Karpas-422 (cell line): ENCODE measurements at regions not wholly inside any gene's neighbourhood (a gene's known extent, or its start where the extent isn't known, plus 50 kb on each side); places are given as distances from the start of the nearest gene placed in this dataset.

Experiments used
- DNase-seq: peaks from one replicate; pipeline ENCODE4 v3.0.0-alpha.2; 2015
- H2AFZ ChIP-seq: fragments of 200-600 bp; sonication (generic); 2 replicates; pipeline ENCODE4 v1.6.1; 2014; ENCODE audit warnings: antibody characterized with exemption, low read length, mixed read lengths
- H3K27ac ChIP-seq: fragments of 200-600 bp; sonication (generic); 2 replicates; pipeline ENCODE4 v1.5.1; 2014; ENCODE audit warnings: mild to moderate bottlenecking, low read length, moderate library complexity
- H3K27me3 ChIP-seq: fragments of 200-600 bp; sonication (generic); 2 replicates; pipeline ENCODE4 v1.6.1; 2014; ENCODE audit warnings: low read length, mixed read lengths
- H3K36me3 ChIP-seq: fragments of 200-600 bp; sonication (generic); 2 replicates; pipeline ENCODE4 v1.6.1; 2014; ENCODE audit warnings: low read length, mixed read lengths; ENCODE audit not compliant: insufficient read depth
- H3K4me1 ChIP-seq: fragments of 200-600 bp; sonication (generic); 2 replicates; pipeline ENCODE4 v1.6.1; 2014; ENCODE audit warnings: mild to moderate bottlenecking, low read length, mixed read lengths
- H3K4me2 ChIP-seq: fragments of 200-600 bp; sonication (generic); 2 replicates; pipeline ENCODE4 v1.6.1; 2014; ENCODE audit warnings: low read length, low read depth, mild to moderate bottlenecking; ENCODE audit not compliant: poor library complexity, severe bottlenecking
- H3K4me3 ChIP-seq: fragments of 200-600 bp; sonication (generic); 2 replicates; pipeline ENCODE4 v1.5.1; 2014; ENCODE audit warnings: mild to moderate bottlenecking, antibody characterized with exemption, low read length, mixed read lengths
- H3K79me2 ChIP-seq: fragments of 200-600 bp; sonication (generic); 2 replicates; pipeline ENCODE4 v1.6.1; 2014; ENCODE audit warnings: mild to moderate bottlenecking, low read length, mixed read lengths
- H3K9ac ChIP-seq: fragments of 200-600 bp; sonication (generic); 2 replicates; pipeline ENCODE4 v1.6.0; 2014; ENCODE audit warnings: low read length
- H3K9me2 ChIP-seq: fragments of 200-600 bp; sonication (generic), shearing (Covaris generic); replicated peaks from 2 replicates; pipeline ENCODE4 v1.6.0; 2014; ENCODE audit warnings: mild to moderate bottlenecking, low read length, moderate library complexity; ENCODE audit not compliant: insufficient read depth
- H3K9me3 ChIP-seq: fragments of 300-700, 200-600 bp; sonication (generic); 2 replicates; pipeline ENCODE4 v1.6.1; 2014; ENCODE audit warnings: low read length, mixed read lengths
- H4K20me1 ChIP-seq: fragments of 200-600 bp; sonication (generic); 2 replicates; pipeline ENCODE4 v1.6.1; 2014; ENCODE audit warnings: mild to moderate bottlenecking, antibody characterized with exemption, low read length, low read depth; ENCODE audit not compliant: insufficient read depth

- H3K9me3 ChIP-seq, result peaks cover 5% of the 10 kb centered on the region
- H3K4me1 ChIP-seq, result no peaks in the 10 kb centered on the region
- H3K36me3 ChIP-seq, result no peaks in the 10 kb centered on the region
- DNase-seq, result no peak
- no peak overlapping the region for H2AFZ ChIP-seq
- no peaks in the 10 kb centered on the region for H3K9me2 ChIP-seq
- H3K4me2 ChIP-seq, result no peak overlapping the region
- no peaks in the 10 kb centered on the region for H4K20me1 ChIP-seq
- H3K27me3 ChIP-seq, result no peaks in the 10 kb centered on the region
- H3K9ac ChIP-seq, result no peak overlapping the region
- no peaks in the 10 kb centered on the region for H3K79me2 ChIP-seq
- no peak overlapping the region for H3K27ac ChIP-seq
- no peak overlapping the region for H3K4me3 ChIP-seq
These were observed 169.7 kb downstream of the RAP2B start for GRCh38 chr3:153331676-153332075.

- Histone ChIP-seq H3K27ac (no peak overlapping the region), H2AFZ (no peak overlapping the region), H3K9me3 (peaks cover 7% of the 10 kb centered on the region), H3K9me2 (no peaks in the 10 kb centered on the region), H4K20me1 (no peaks in the 10 kb centered on the region), H3K36me3 (no peaks in the 10 kb centered on the region), H3K4me1 (no peaks in the 10 kb centered on the region), H3K79me2 (no peaks in the 10 kb centered on the region), H3K4me3 (no peak overlapping the region), H3K4me2 (no peak overlapping the region), H3K9ac (no peak overlapping the region), H3K27me3 (no peaks in the 10 kb centered on the region)
- no peak for DNase-seq
These were observed 172.5 kb downstream of the RAP2B start for GRCh38 chr3:153334558-153334957.

- Histone ChIP-seq H3K36me3 (no peaks in the 10 kb centered on the region), H3K27ac (no peak overlapping the region), H3K4me3 (no peak overlapping the region), H2AFZ (no peak overlapping the region), H3K9me2 (no peaks in the 10 kb centered on the region), H3K79me2 (no peaks in the 10 kb centered on the region), H3K4me1 (no peaks in the 10 kb centered on the region), H4K20me1 (no peaks in the 10 kb centered on the region), H3K9ac (no peak overlapping the region), H3K27me3 (no peaks in the 10 kb centered on the region), H3K4me2 (no peak overlapping the region), H3K9me3 (peaks cover 15% of the 10 kb centered on the region)
- DNase-seq, result no peak
These were observed 175.3 kb downstream of the RAP2B start for GRCh38 chr3:153337369-153337768.

GRCh38 chr3:153338487-153338886 is 176.5 kb downstream of the RAP2B start:
- no peak overlapping the region for H2AFZ ChIP-seq
- H3K4me1 ChIP-seq, result no peaks in the 10 kb centered on the region
- no peaks in the 10 kb centered on the region for H3K79me2 ChIP-seq
- no peaks in the 10 kb centered on the region for H4K20me1 ChIP-seq
- H3K4me3 ChIP-seq, result no peak overlapping the region
- no peak overlapping the region for H3K9ac ChIP-seq
- H3K27me3 ChIP-seq, result no peaks in the 10 kb centered on the region
- H3K9me3 ChIP-seq, result peaks cover 17% of the 10 kb centered on the region
- no peaks in the 10 kb centered on the region for H3K9me2 ChIP-seq
- no peaks in the 10 kb centered on the region for H3K36me3 ChIP-seq
- DNase-seq, result no peak
- no peak overlapping the region for H3K4me2 ChIP-seq
- H3K27ac ChIP-seq, result no peak overlapping the region

GRCh38 chr3:153339065-153339464 is 177.0 kb downstream of the RAP2B start:
- no peak overlapping the region for H3K4me2 ChIP-seq
- H3K4me3 ChIP-seq, result no peak overlapping the region
- H3K4me1 ChIP-seq, result no peaks in the 10 kb centered on the region
- no peaks in the 10 kb centered on the region for H3K36me3 ChIP-seq
- H2AFZ ChIP-seq, result no peak overlapping the region
- no peaks in the 10 kb centered on the region for H4K20me1 ChIP-seq
- no peak overlapping the region for H3K27ac ChIP-seq
- H3K9me3 ChIP-seq, result peaks cover 17% of the 10 kb centered on the region
- DNase-seq, result no peak
- H3K79me2 ChIP-seq, result no peaks in the 10 kb centered on the region
- no peak overlapping the region for H3K9ac ChIP-seq
- no peaks in the 10 kb centered on the region for H3K27me3 ChIP-seq
- H3K9me2 ChIP-seq, result no peaks in the 10 kb centered on the region

- no peaks in the 10 kb centered on the region for H3K79me2 ChIP-seq
- no peak overlapping the region for H2AFZ ChIP-seq
- H3K27ac ChIP-seq, result no peak overlapping the region
- H3K4me3 ChIP-seq, result no peak overlapping the region
- H3K36me3 ChIP-seq, result no peaks in the 10 kb centered on the region
- no peak overlapping the region for H3K4me2 ChIP-seq
- H3K4me1 ChIP-seq, result no peaks in the 10 kb centered on the region
- no peaks in the 10 kb centered on the region for H3K27me3 ChIP-seq
- no peak for DNase-seq
- H3K9ac ChIP-seq, result no peak overlapping the region
- peaks cover 14% of the 10 kb centered on the region; the same call in 1 of the 2 replicates for H3K9me3 ChIP-seq
- H3K9me2 ChIP-seq, result no peaks in the 10 kb centered on the region
- H4K20me1 ChIP-seq, result no peaks in the 10 kb centered on the region
These were observed 182.2 kb downstream of the RAP2B start for GRCh38 chr3:153343988-153344782.

GRCh38 chr3:153348457-153349107 is 186.6 kb downstream of the RAP2B start:
- Histone ChIP-seq H2AFZ (no peak overlapping the region), H3K36me3 (no peaks in the 10 kb centered on the region), H3K4me2 (no peak overlapping the region)

GRCh38 chr3:153349108-153349499 is 187.1 kb downstream of the RAP2B start:
- H3K27me3 ChIP-seq, result no peaks in the 10 kb centered on the region
- H3K79me2 ChIP-seq, result no peaks in the 10 kb centered on the region

More at GRCh38 chr3:153348457-153349107, 186.6 kb downstream of the RAP2B start:
- H3K9ac ChIP-seq, result no peak overlapping the region
- no peak overlapping the region for H3K4me3 ChIP-seq
- DNase-seq, result no peak
- no peaks in the 10 kb centered on the region for H3K27me3 ChIP-seq
- H3K4me1 ChIP-seq, result no peaks in the 10 kb centered on the region
- no peaks in the 10 kb centered on the region for H3K9me2 ChIP-seq
- H3K9me3 ChIP-seq, result peaks cover 5% of the 10 kb centered on the region; the same call in 1 of the 2 replicates
- H4K20me1 ChIP-seq, result no peaks in the 10 kb centered on the region
- no peaks in the 10 kb centered on the region for H3K79me2 ChIP-seq
- H3K27ac ChIP-seq, result no peak overlapping the region

More at GRCh38 chr3:153349108-153349499, 187.1 kb downstream of the RAP2B start:
- Histone ChIP-seq H3K9me2 (no peaks in the 10 kb centered on the region), H3K36me3 (no peaks in the 10 kb centered on the region), H3K9ac (no peak overlapping the region), H2AFZ (no peak overlapping the region), H3K27ac (no peak overlapping the region), H3K4me2 (no peak overlapping the region), H3K4me3 (no peak overlapping the region), H3K9me3 (peaks cover 5% of the 10 kb centered on the region; the same call in 1 of the 2 replicates), H3K4me1 (no peaks in the 10 kb centered on the region), H4K20me1 (no peaks in the 10 kb centered on the region)
- DNase-seq, result no peak
